HG03039 (cell line): ENCODE measurements at regions not wholly inside any gene's neighbourhood (a gene's known extent, or its start where the extent isn't known, plus 50 kb on each side); places are given as distances from the start of the nearest gene placed in this dataset.
"Not testable (repeated sequence)": the region's sequence is repeated elsewhere in the genome, so short reads cannot be mapped to it uniquely, and the experiment has no call there.

Experiments
- ATAC-seq: cut with Tn5 transposase; IDR thresholded peaks from one replicate; pipeline ENCODE4 v1.9.1; 2021; ENCODE audit warnings: mild to moderate bottlenecking, moderate library complexity; ENCODE audit not compliant: unreplicated experiment

DNA sequence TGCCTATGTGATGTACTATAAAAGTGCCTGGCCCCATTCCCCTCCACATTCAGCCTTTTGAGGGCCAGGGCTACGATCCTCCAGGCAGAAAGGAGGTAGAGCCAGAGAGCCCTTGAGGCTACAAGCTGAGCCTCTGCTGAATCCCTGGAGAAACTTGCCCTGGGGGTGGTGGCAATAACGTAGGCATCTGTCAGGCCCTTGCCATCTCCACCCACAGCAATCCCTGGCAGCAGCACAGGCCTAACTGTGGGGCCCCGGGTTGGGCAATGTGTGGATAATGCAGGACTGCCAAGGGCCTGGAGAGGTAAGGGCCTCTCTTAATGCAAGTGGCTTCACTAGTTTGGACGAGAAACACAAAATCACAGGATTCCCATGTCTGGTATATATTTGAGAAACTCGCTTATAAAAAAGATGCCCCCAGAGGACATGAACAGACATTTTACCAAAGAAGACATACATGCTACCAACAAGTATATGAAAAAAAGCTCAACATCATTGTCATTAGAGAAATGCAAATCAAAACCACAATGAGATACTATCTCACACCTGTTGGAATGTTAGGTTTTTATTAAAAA lies 99.0 kb downstream of the QRSL1 start:
- ATAC-seq, result no peak

GRCh38 chr6:106727480-106728149 lies 98.2 kb downstream of the QRSL1 start:
- ATAC-seq, result no peak

DNA sequence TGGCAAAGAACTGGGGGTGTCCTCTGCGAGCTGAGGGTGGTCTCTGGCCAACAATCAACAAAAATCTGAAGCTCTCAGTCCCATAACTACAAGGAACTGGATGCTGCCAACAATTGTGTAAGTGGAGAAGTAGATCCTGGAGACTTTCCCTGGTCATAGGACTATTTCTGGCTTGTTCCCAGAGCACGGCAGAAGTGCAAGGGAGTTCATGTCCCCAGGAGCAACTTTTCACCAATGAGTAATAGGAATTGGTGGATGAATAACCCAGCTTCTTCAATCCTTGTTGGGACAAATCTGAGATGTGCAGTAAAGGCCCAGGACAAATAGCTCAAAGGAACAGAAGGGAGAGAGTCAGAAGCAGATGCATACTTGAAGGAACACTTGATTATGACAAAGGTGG lies 95.5 kb downstream of the QRSL1 start:
- no peak for ATAC-seq

GRCh38 chr6:106724337-106724736 lies 95.0 kb downstream of the QRSL1 start:
- ATAC-seq, result no peak

GRCh38 chr6:106723419-106723818 lies 94.0 kb downstream of the QRSL1 start:
- not testable (repeated sequence) for ATAC-seq

DNA sequence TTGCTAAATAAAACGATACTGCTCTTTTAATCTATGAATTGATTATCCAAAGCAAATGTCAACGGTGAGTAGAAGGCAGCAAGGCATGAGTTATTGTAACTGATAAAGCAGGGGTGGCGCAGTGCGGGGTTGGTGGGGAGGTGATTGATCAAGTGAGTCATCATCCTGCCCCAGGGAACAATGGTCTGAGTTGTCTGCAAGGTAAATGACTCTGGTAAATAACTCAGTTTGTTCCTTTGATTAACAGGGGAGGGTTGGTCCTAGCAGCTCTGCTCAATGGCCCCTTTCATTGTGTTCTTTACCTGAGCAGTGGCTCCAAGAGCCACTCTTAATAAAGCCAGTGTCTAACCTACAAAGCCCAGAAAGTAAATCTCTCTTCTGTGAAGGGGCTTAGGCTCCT lies 91.8 kb downstream of the QRSL1 start:
- ATAC-seq, result not testable (repeated sequence)
